ENCODE measurements at regions not wholly inside any gene's neighbourhood (a gene's known extent, or its start where the extent isn't known, plus 50 kb on each side); places are given as distances from the start of the nearest gene placed in this dataset.

GRCh38 chr3:35849496-35849895 lies 210.2 kb downstream of the ARPP21 start:
- no peak for TF ChIP-seq CTCF (IDR thresholded peaks at IDR 0.05; ENCODE audit: low read depth, low read length, missing control alignments)
- no peak overlapping the region for H3K4me3 ChIP-seq (ENCODE audit: low read depth, low read length)
- DNase-seq (ENCODE audit: low read depth) = no peak
- in situ Hi-C loops (cut with HindIII; ENCODE audit: low sequenced_read_pairs) = no loop called here

GRCh38 chr3:35849963-35850362 lies 210.6 kb downstream of the ARPP21 start:
- no peak for TF ChIP-seq CTCF (IDR thresholded peaks at IDR 0.05; ENCODE audit: low read depth, low read length, missing control alignments)
- in situ Hi-C loops (cut with HindIII; ENCODE audit: low sequenced_read_pairs) = no loop called here
- DNase-seq (ENCODE audit: low read depth) = no peak

GRCh38 chr3:35857004-35857403 lies 217.7 kb downstream of the ARPP21 start:
- in situ Hi-C loops (cut with HindIII; ENCODE audit: low sequenced_read_pairs) = no loop called here
- no peak for DNase-seq (ENCODE audit: low read depth)
- TF ChIP-seq CTCF (IDR thresholded peaks at IDR 0.05; ENCODE audit: low read depth, low read length, missing control alignments) = no peak
- H3K4me3 ChIP-seq (ENCODE audit: low read depth, low read length) = no peak overlapping the region

More at GRCh38 chr3:35849963-35850362, 210.6 kb downstream of the ARPP21 start:
- no peak overlapping the region for H3K4me3 ChIP-seq (ENCODE audit: low read depth, low read length)

- no peak overlapping the region for H3K4me3 ChIP-seq (ENCODE audit: low read depth, low read length)
- DNase-seq (ENCODE audit: low read depth) = no peak
- in situ Hi-C loops (cut with HindIII; ENCODE audit: low sequenced_read_pairs) = no loop called here
- TF ChIP-seq CTCF (IDR thresholded peaks at IDR 0.05; ENCODE audit: low read depth, low read length, missing control alignments) = no peak
Measured at GRCh38 chr3:35862057-35862456, 222.7 kb downstream of the ARPP21 start.

GRCh38 chr3:35864871-35865270 lies 225.5 kb downstream of the ARPP21 start:
- no peak for DNase-seq (ENCODE audit: low read depth)
- TF ChIP-seq CTCF (IDR thresholded peaks at IDR 0.05; ENCODE audit: low read depth, low read length, missing control alignments) = no peak
- in situ Hi-C loops (cut with HindIII; ENCODE audit: low sequenced_read_pairs) = no loop called here
- H3K4me3 ChIP-seq (ENCODE audit: low read depth, low read length) = no peak overlapping the region

- in situ Hi-C loops (cut with HindIII; ENCODE audit: low sequenced_read_pairs) = no loop called here
- no peak overlapping the region for H3K4me3 ChIP-seq (ENCODE audit: low read depth, low read length)
- TF ChIP-seq CTCF (IDR thresholded peaks at IDR 0.05; ENCODE audit: low read depth, low read length, missing control alignments) = no peak
- no peak for DNase-seq (ENCODE audit: low read depth)
Measured at GRCh38 chr3:35867791-35868190, 228.5 kb downstream of the ARPP21 start.

GRCh38 chr3:35871009-35871408 lies 231.7 kb downstream of the ARPP21 start:
- TF ChIP-seq CTCF (IDR thresholded peaks at IDR 0.05; ENCODE audit: low read depth, low read length, missing control alignments) = no peak
- in situ Hi-C loops (cut with HindIII; ENCODE audit: low sequenced_read_pairs) = no loop called here

More at GRCh38 chr3:35871009-35871408, 231.7 kb downstream of the ARPP21 start:
- no peak for DNase-seq (ENCODE audit: low read depth)
- no peak overlapping the region for H3K4me3 ChIP-seq (ENCODE audit: low read depth, low read length)
